IPS-NIHi11 (cell line): ENCODE measurements at regions not wholly inside any gene's neighbourhood (a gene's known extent, or its start where the extent isn't known, plus 50 kb on each side); places are given as distances from the start of the nearest gene placed in this dataset.
"Not testable (repeated sequence)": the region's sequence is repeated elsewhere in the genome, so short reads cannot be mapped to it uniquely, and the experiment has no call there.

Source experiments
- DNase-seq: peaks from one replicate; pipeline ENCODE4 v3.0.0; 2012; ENCODE audit warnings: mixed read lengths, low spot score

GRCh38 chr11:89615642-89616041, 94.5 kb upstream of the TRIM77 start:
- not testable (repeated sequence) for DNase-seq

GRCh38 chr11:89616161-89616560, 93.9 kb upstream of the TRIM77 start:
- DNase-seq = not testable (repeated sequence)

- not testable (repeated sequence) for DNase-seq
Observed at GRCh38 chr11:89616999-89617602, 93.0 kb upstream of the TRIM77 start.

GRCh38 chr11:89620721-89621120, 89.4 kb upstream of the TRIM77 start:
- not testable (repeated sequence) for DNase-seq

GRCh38 chr11:89625171-89625570, 84.9 kb upstream of the TRIM77 start:
- no peak for DNase-seq

- no peak for DNase-seq
Observed at GRCh38 chr11:89626366-89626765, 83.7 kb upstream of the TRIM77 start.

- not testable (repeated sequence) for DNase-seq
Observed at GRCh38 chr11:89626881-89627280, 83.2 kb upstream of the TRIM77 start.

GRCh38 chr11:89633135-89633705, 76.9 kb upstream of the TRIM77 start:
- DNase-seq = no peak

GRCh38 chr11:89640777-89641176, 69.3 kb upstream of the TRIM77 start:
- not testable (repeated sequence) for DNase-seq

- DNase-seq = not testable (repeated sequence)
Observed at GRCh38 chr11:89648232-89648631, 61.9 kb upstream of the TRIM77 start.

- not testable (repeated sequence) for DNase-seq
Observed at GRCh38 chr11:89648996-89649395, 61.1 kb upstream of the TRIM77 start.

- not testable (repeated sequence) for DNase-seq
Observed at GRCh38 chr11:89654669-89655068, 55.4 kb upstream of the TRIM77 start.

- DNase-seq = not testable (repeated sequence)
Observed at GRCh38 chr11:89658767-89659166, 51.3 kb upstream of the TRIM77 start.

GRCh38 chr11:89659414-89659813, 50.7 kb upstream of the TRIM77 start:
- DNase-seq = not testable (repeated sequence)

GRCh38 chr11:89660234-89660633, 49.9 kb upstream of the TRIM77 start:
- DNase-seq = peak; percentile 5
